GM23248 (cell line): ENCODE measurements at regions not wholly inside any gene's neighbourhood (a gene's known extent, or its start where the extent isn't known, plus 50 kb on each side); places are given as distances from the start of the nearest gene placed in this dataset.

Source experiments
- DNase-seq: peaks from one replicate; pipeline ENCODE4 v3.0.0-alpha.2; 2015
- H2AFZ ChIP-seq: fragments of 200-600 bp; sonication (generic); 2 replicates; pipeline ENCODE4 v1.6.1; 2016; ENCODE audit warnings: antibody characterized with exemption
- H3F3A ChIP-seq: fragments of 200-600 bp; sonication (generic); 2 replicates; pipeline ENCODE4 v1.6.1; 2016; ENCODE audit warnings: mild to moderate bottlenecking, antibody characterized with exemption, mixed run types; ENCODE audit not compliant: insufficient read depth
- H3K27ac ChIP-seq: fragments of 200-600 bp; sonication (generic); 2 replicates; pipeline ENCODE4 v1.5.1; 2016; ENCODE audit warnings: mild to moderate bottlenecking
- H3K27me3 ChIP-seq: fragments of 200-600 bp; sonication (generic); replicated peaks from 2 replicates; pipeline ENCODE4 v1.6.1; 2016; ENCODE audit warnings: mild to moderate bottlenecking; ENCODE audit not compliant: insufficient read depth
- H3K36me3 ChIP-seq: fragments of 200-600 bp; sonication (generic); 2 replicates; pipeline ENCODE4 v1.6.1; 2016; ENCODE audit warnings: low read depth, mild to moderate bottlenecking
- H3K4me1 ChIP-seq: fragments of 200-600 bp; sonication (generic); 2 replicates; pipeline ENCODE4 v1.6.1; 2016; ENCODE audit warnings: mild to moderate bottlenecking; ENCODE audit not compliant: insufficient read depth
- H3K4me2 ChIP-seq: fragments of 200-600 bp; sonication (generic); one replicate; pipeline ENCODE4 v1.6.1; 2016; ENCODE audit warnings: mild to moderate bottlenecking; ENCODE audit not compliant: unreplicated experiment
- H3K4me3 ChIP-seq: fragments of 200-600 bp; sonication (generic); 2 replicates; pipeline ENCODE4 v1.5.1; 2016; ENCODE audit warnings: mild to moderate bottlenecking
- H3K79me2 ChIP-seq: fragments of 200-600 bp; sonication (generic); 2 replicates; pipeline ENCODE4 v1.6.1; 2016; ENCODE audit warnings: mild to moderate bottlenecking; ENCODE audit not compliant: insufficient read depth
- H3K9ac ChIP-seq: fragments of 200-600 bp; sonication (generic); 2 replicates; pipeline ENCODE4 v1.6.1; 2016; ENCODE audit warnings: mild to moderate bottlenecking
- H3K9me2 ChIP-seq: fragments of 200-600 bp; sonication (generic); 2 replicates; pipeline ENCODE4 v1.6.1; 2016; ENCODE audit warnings: mixed run types, mild to moderate bottlenecking, moderate library complexity; ENCODE audit not compliant: insufficient read depth
- H3K9me3 ChIP-seq: fragments of 200-600 bp; sonication (generic); one replicate; pipeline ENCODE4 v1.6.1; 2017; ENCODE audit warnings: low read depth
- H4K20me1 ChIP-seq: fragments of 200-600 bp; sonication (generic); 2 replicates; pipeline ENCODE4 v1.6.0; 2016; ENCODE audit not compliant: insufficient read depth
- EZH2 ChIP-seq: fragments of 200-600 bp; sonication (generic); IDR thresholded peaks from 2 replicates; pipeline ENCODE4 v1.6.1; 2018; ENCODE audit warnings: antibody characterized with exemption, mild to moderate bottlenecking; ENCODE audit not compliant: insufficient read depth, poor library complexity, severe bottlenecking
- EZH2phosphoT487 ChIP-seq: fragments of 200-600 bp; sonication (generic); IDR thresholded peaks from 2 replicates; pipeline ENCODE4 v1.6.1; 2018; ENCODE audit warnings: antibody characterized with exemption, moderate library complexity, mild to moderate bottlenecking, low read depth; ENCODE audit not compliant: insufficient read depth
- WGBS, 2 experiments: methylation state at CpG; one replicate each; pipeline ENCODE4 v1.1.6; 2015 to 2017; ENCODE audit warnings: low lambda C conversion rate in 2 of 2, low coverage in 1 of 2; ENCODE audit errors: missing lambda C conversion rate in 2 of 2; 5-methylcytosine and 5-hydroxymethylcytosine counted together
- in situ Hi-C: fragments of 300-500 bp; cut with MboI; formaldehyde crosslinking; loops from 2 replicates; pipeline ENCODE4 v1.15.0; 2020

GRCh38 chr13:64866331-64866730 lies 2363.8 kb downstream of the PCDH9 start:
- TF ChIP-seq EZH2 (no peak), EZH2phosphoT487 (no peak)
- H3F3A ChIP-seq, result no peaks in the 10 kb centered on the region
- in situ Hi-C loops, result no loop called here
- H3K9ac ChIP-seq, result no peak overlapping the region
- H3K9me2 ChIP-seq, result no peaks in the 10 kb centered on the region
- no peak overlapping the region for H3K27ac ChIP-seq
- no peak overlapping the region for H2AFZ ChIP-seq
- H3K79me2 ChIP-seq, result no peaks in the 10 kb centered on the region
- H3K36me3 ChIP-seq, result no peaks in the 10 kb centered on the region
- no peak overlapping the region for H3K4me2 ChIP-seq
- H3K9me3 ChIP-seq, result peaks cover 3% of the 10 kb centered on the region
- H3K4me3 ChIP-seq, result no peak overlapping the region
- no peaks in the 10 kb centered on the region for H4K20me1 ChIP-seq
- H3K27me3 ChIP-seq, result no peaks in the 10 kb centered on the region
- no peaks in the 10 kb centered on the region for H3K4me1 ChIP-seq
- DNase-seq, result no peak

DNA sequence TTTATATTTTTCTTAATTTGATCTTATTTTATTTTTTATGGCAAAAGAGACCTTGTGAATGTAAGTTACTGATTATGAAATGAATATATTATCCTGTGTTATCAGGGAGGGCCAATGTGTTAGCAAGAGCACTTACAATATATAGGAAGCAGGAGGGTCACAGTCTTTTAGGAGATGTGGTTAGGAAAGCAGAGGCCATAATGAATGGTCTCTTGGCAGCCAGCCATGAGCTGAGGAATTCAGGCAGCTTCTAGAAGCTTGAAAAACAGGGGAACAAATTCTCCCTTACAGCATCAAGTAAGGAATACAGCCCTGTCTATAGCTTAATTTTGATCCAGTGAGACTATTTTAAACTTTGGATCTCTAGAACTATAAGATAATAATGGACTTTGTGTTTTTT lies 2374.6 kb downstream of the PCDH9 start:
- Histone ChIP-seq H4K20me1 (no peaks in the 10 kb centered on the region), H3K27ac (no peak overlapping the region), H3K4me2 (no peak overlapping the region), H3K27me3 (no peaks in the 10 kb centered on the region), H3K36me3 (no peaks in the 10 kb centered on the region), H3K9me3 (no peaks in the 10 kb centered on the region), H3K9ac (no peak overlapping the region), H3K4me3 (no peak overlapping the region), H3K4me1 (no peaks in the 10 kb centered on the region), H3F3A (no peaks in the 10 kb centered on the region), H3K79me2 (no peaks in the 10 kb centered on the region), H2AFZ (no peak overlapping the region), H3K9me2 (no peaks in the 10 kb centered on the region)
- in situ Hi-C loops, result no loop called here
- DNase-seq, result peak; percentile 2
- TF ChIP-seq EZH2phosphoT487, result no peak
- TF ChIP-seq EZH2, result no peak

DNA sequence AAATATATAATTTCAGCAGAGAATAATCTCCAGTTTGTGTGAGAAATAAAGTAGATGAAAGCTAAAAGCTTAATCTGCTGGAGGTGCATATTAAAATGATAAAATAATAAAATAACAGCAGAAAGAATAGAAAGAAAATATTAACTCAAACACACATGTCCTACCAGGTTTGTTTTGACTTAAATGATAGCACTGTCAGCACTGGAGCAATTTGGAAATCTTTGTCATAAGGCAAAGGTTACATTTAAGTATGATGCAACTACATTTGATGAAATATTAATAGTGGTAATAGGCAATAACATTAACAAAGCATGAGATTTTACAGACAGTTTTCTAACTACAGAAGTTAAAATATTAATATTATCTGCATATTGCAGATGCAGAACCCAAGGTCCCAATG lies 2380.1 kb downstream of the PCDH9 start:
- H3K27ac ChIP-seq, result no peak overlapping the region
- no peaks in the 10 kb centered on the region for H4K20me1 ChIP-seq
- H3F3A ChIP-seq, result no peaks in the 10 kb centered on the region
- no peak for TF ChIP-seq EZH2phosphoT487
- no peak for TF ChIP-seq EZH2
- H3K4me2 ChIP-seq, result no peak overlapping the region
- H3K9me2 ChIP-seq, result no peaks in the 10 kb centered on the region; the same call in 1 of the 2 replicates
- no peaks in the 10 kb centered on the region for H3K9me3 ChIP-seq
- in situ Hi-C loops, result no loop called here
- H3K4me3 ChIP-seq, result no peak overlapping the region
- DNase-seq, result no peak
- H3K27me3 ChIP-seq, result no peaks in the 10 kb centered on the region
- H3K36me3 ChIP-seq, result no peaks in the 10 kb centered on the region
- no peak overlapping the region for H2AFZ ChIP-seq
- no peak overlapping the region for H3K9ac ChIP-seq
- H3K79me2 ChIP-seq, result no peaks in the 10 kb centered on the region
- H3K4me1 ChIP-seq, result no peaks in the 10 kb centered on the region

- no peak for DNase-seq
- H3K9me2 ChIP-seq, result no peaks in the 10 kb centered on the region; the same call in 1 of the 2 replicates
- no peaks in the 10 kb centered on the region for H3K4me1 ChIP-seq
- H4K20me1 ChIP-seq, result no peaks in the 10 kb centered on the region
- H2AFZ ChIP-seq, result no peak overlapping the region
- H3K27ac ChIP-seq, result no peak overlapping the region
- no peak overlapping the region for H3K4me3 ChIP-seq
- H3K36me3 ChIP-seq, result no peaks in the 10 kb centered on the region
- in situ Hi-C loops, result no loop called here
- TF ChIP-seq EZH2, result no peak
- TF ChIP-seq EZH2phosphoT487, result no peak
- no peaks in the 10 kb centered on the region for H3K27me3 ChIP-seq
- no peaks in the 10 kb centered on the region for H3K79me2 ChIP-seq
- H3K9ac ChIP-seq, result no peak overlapping the region
- no peak overlapping the region for H3K4me2 ChIP-seq
- no peaks in the 10 kb centered on the region for H3K9me3 ChIP-seq
- H3F3A ChIP-seq, result no peaks in the 10 kb centered on the region
Measured at GRCh38 chr13:64849196-64849595, 2380.9 kb downstream of the PCDH9 start.

GRCh38 chr13:64847767-64848166 lies 2382.4 kb downstream of the PCDH9 start:
- no peak overlapping the region for H2AFZ ChIP-seq
- no peaks in the 10 kb centered on the region for H3K36me3 ChIP-seq
- DNase-seq, result no peak
- H3K9me3 ChIP-seq, result no peaks in the 10 kb centered on the region
- H3K27me3 ChIP-seq, result no peaks in the 10 kb centered on the region
- no peaks in the 10 kb centered on the region for H3K4me1 ChIP-seq
- H4K20me1 ChIP-seq, result no peaks in the 10 kb centered on the region
- in situ Hi-C loops, result no loop called here
- no peaks in the 10 kb centered on the region for H3K79me2 ChIP-seq
- no peak for TF ChIP-seq EZH2phosphoT487
- no peak for TF ChIP-seq EZH2
- H3K4me3 ChIP-seq, result no peak overlapping the region
- H3K27ac ChIP-seq, result no peak overlapping the region
- no peaks in the 10 kb centered on the region for H3F3A ChIP-seq
- no peak overlapping the region for H3K4me2 ChIP-seq
- 37 to 39% methylated on average over 6 of the region's 6 CpGs for WGBS, 2 experiments
- no peaks in the 10 kb centered on the region; the same call in 1 of the 2 replicates for H3K9me2 ChIP-seq
- H3K9ac ChIP-seq, result no peak overlapping the region
